ENCODE measurements at regions not wholly inside any gene's neighbourhood (a gene's known extent, or its start where the extent isn't known, plus 50 kb on each side); places are given as distances from the start of the nearest gene placed in this dataset.

- TF ChIP-seq GATA3 (IDR thresholded peaks at IDR 0.05; ENCODE audit: low read depth, low read length), result no peak
- TF ChIP-seq GATA2 (IDR thresholded peaks at IDR 0.05; ENCODE audit: low read depth, low read length), result no peak
Measured at GRCh38 chr16:60991886-60992285, 1044.4 kb downstream of the CDH8 start.

All from SH-SY5Y (cell line).